ENCODE measurements at regions not wholly inside any gene's neighbourhood (a gene's known extent, or its start where the extent isn't known, plus 50 kb on each side); places are given as distances from the start of the nearest gene placed in this dataset.

GRCh38 chr2:38149531-38149930 is 73.6 kb upstream of the CYP1B1 start:
- no peak for TF ChIP-seq CTCF (IDR thresholded peaks at IDR 0.05; ENCODE audit: insufficient read depth, low read length, severe bottlenecking)
- no peak for FAIRE-seq
- no peaks in the 10 kb centered on the region for H3K27me3 ChIP-seq (ENCODE audit: control insufficient read depth, insufficient read depth, low read length)
- no peak overlapping the region for H3K4me3 ChIP-seq (ENCODE audit: low read depth, low read length)
- DNase-seq (ENCODE audit: low read depth): no peak
- no peaks in the 10 kb centered on the region for H3K36me3 ChIP-seq (ENCODE audit: control insufficient read depth, insufficient read depth, low read length)

- DNase-seq (ENCODE audit: low read depth): peak; percentile 98
- no peak for TF ChIP-seq CTCF (IDR thresholded peaks at IDR 0.05; ENCODE audit: insufficient read depth, low read length, severe bottlenecking)
These were observed 72.5 kb upstream of the CYP1B1 start for GRCh38 chr2:38148501-38148900.

GRCh38 chr2:38147333-38148121 is 71.6 kb upstream of the CYP1B1 start:
- DNase-seq (ENCODE audit: low read depth): no peak
- Histone ChIP-seq H3K27me3 (ENCODE audit: control insufficient read depth, insufficient read depth, low read length) (no peaks in the 10 kb centered on the region), H3K36me3 (ENCODE audit: control insufficient read depth, insufficient read depth, low read length) (no peaks in the 10 kb centered on the region), H3K4me3 (ENCODE audit: low read depth, low read length) (no peak overlapping the region)
- TF ChIP-seq CTCF (IDR thresholded peaks at IDR 0.05; ENCODE audit: insufficient read depth, low read length, severe bottlenecking): no peak
- no peak for FAIRE-seq

More at GRCh38 chr2:38148501-38148900, 72.5 kb upstream of the CYP1B1 start:
- Histone ChIP-seq H3K4me3 (ENCODE audit: low read depth, low read length) (no peak overlapping the region), H3K27me3 (ENCODE audit: control insufficient read depth, insufficient read depth, low read length) (no peaks in the 10 kb centered on the region), H3K36me3 (ENCODE audit: control insufficient read depth, insufficient read depth, low read length) (no peaks in the 10 kb centered on the region)
- no peak for FAIRE-seq

- no peaks in the 10 kb centered on the region for H3K36me3 ChIP-seq (ENCODE audit: control insufficient read depth, insufficient read depth, low read length)
- no peak for FAIRE-seq
- DNase-seq (ENCODE audit: low read depth): peak; percentile 98
- no peaks in the 10 kb centered on the region for H3K27me3 ChIP-seq (ENCODE audit: control insufficient read depth, insufficient read depth, low read length)
- H3K4me3 ChIP-seq (ENCODE audit: low read depth, low read length): no peak overlapping the region
- TF ChIP-seq CTCF (IDR thresholded peaks at IDR 0.05; ENCODE audit: insufficient read depth, low read length, severe bottlenecking): no peak
These were observed 71.0 kb upstream of the CYP1B1 start for GRCh38 chr2:38146907-38147307.

GRCh38 chr2:38146275-38146906 is 70.4 kb upstream of the CYP1B1 start:
- TF ChIP-seq CTCF (IDR thresholded peaks at IDR 0.05; ENCODE audit: insufficient read depth, low read length, severe bottlenecking): no peak
- no peaks in the 10 kb centered on the region for H3K27me3 ChIP-seq (ENCODE audit: control insufficient read depth, insufficient read depth, low read length)
- DNase-seq (ENCODE audit: low read depth): peak; percentile 71
- H3K4me3 ChIP-seq (ENCODE audit: low read depth, low read length): no peak overlapping the region
- FAIRE-seq: no peak
- H3K36me3 ChIP-seq (ENCODE audit: control insufficient read depth, insufficient read depth, low read length): no peaks in the 10 kb centered on the region

Measured in bronchial epithelial cell (primary cell).